ENCODE measurements at regions not wholly inside any gene's neighbourhood (a gene's known extent, or its start where the extent isn't known, plus 50 kb on each side); places are given as distances from the start of the nearest gene placed in this dataset.
"Not testable (repeated sequence)": the region's sequence is repeated elsewhere in the genome, so short reads cannot be mapped to it uniquely, and the experiment has no call there.

DNA sequence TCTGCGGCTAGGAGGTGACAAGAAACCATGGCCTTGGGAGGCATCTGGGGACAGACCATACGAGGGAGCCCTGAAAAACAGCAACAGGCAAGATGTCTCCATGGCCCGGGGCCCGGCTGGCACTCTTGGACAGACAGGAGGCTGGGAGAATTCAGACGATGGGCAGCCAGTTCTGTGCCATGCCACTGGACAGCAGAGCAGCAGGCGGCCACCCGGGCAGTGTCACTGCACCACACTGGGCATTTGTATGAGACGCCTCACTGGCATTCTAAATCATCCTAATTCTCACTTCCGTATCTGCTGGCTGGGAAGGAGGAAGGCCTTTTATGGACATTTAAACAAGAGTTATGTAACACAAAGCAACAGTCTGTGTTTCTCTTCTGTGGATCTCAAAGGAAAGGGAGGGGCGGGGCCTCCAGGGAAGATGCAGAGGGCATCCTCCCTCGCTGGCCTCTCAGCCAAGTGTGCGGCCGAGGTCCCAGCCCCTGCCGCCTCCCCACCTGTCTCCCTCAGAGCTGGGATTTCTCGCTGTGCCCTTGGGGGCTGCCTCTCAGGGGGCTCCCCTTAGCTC lies 350.3 kb downstream of the SHANK2 start:
- TF ChIP-seq EZH2phosphoT487 (IDR thresholded peaks at IDR 0.05) (no peak), EZH2 (IDR thresholded peaks at IDR 0.05) (no peak)
- TF ChIP-seq, protein P1, sequence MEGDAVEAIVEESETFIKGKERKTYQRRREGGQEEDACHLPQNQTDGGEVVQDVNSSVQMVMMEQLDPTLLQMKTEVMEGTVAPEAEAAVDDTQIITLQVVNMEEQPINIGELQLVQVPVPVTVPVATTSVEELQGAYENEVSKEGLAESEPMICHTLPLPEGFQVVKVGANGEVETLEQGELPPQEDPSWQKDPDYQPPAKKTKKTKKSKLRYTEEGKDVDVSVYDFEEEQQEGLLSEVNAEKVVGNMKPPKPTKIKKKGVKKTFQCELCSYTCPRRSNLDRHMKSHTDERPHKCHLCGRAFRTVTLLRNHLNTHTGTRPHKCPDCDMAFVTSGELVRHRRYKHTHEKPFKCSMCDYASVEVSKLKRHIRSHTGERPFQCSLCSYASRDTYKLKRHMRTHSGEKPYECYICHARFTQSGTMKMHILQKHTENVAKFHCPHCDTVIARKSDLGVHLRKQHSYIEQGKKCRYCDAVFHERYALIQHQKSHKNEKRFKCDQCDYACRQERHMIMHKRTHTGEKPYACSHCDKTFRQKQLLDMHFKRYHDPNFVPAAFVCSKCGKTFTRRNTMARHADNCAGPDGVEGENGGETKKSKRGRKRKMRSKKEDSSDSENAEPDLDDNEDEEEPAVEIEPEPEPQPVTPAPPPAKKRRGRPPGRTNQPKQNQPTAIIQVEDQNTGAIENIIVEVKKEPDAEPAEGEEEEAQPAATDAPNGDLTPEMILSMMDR (IDR thresholded peaks at IDR 0.05) = no peak
- Mint-ChIP-seq H3K27ac (no peak overlapping the region), H3K27me3 (ENCODE audit: insufficient read depth, low read depth) (peaks cover 9% of the 10 kb centered on the region), H3K9me3 (peaks cover 8% of the 10 kb centered on the region), H3K36me3 (no peaks in the 10 kb centered on the region), H3K4me1 (peaks cover 3% of the 10 kb centered on the region), H3K4me3 (no peak overlapping the region)
- Histone ChIP-seq H3K27ac (no peak overlapping the region), H3F3A (ENCODE audit: low read depth) (peaks cover 15% of the 10 kb centered on the region), H3K27me3 (no peaks in the 10 kb centered on the region), H2AFZ (replicated peaks) (no peak overlapping the region), H3K36me3 (no peaks in the 10 kb centered on the region), H3K4me3 (no peak overlapping the region), H3K9ac (no peak overlapping the region), H3K4me2 (no peak overlapping the region), H3K79me2 (ENCODE audit: low read depth) (no peaks in the 10 kb centered on the region), H3K4me1 (peaks cover 31% of the 10 kb centered on the region), H4K20me1 (ENCODE audit: low read depth) (no peaks in the 10 kb centered on the region), H3K9me3 (ENCODE audit: low read depth) (peaks cover 6% of the 10 kb centered on the region)
- DNase-seq (ENCODE audit: low spot score) = no peak

GRCh38 chr11:70903229-70903628 lies 349.1 kb downstream of the SHANK2 start:
- not testable (repeated sequence) for H3K4me1 Mint-ChIP-seq, H3K27ac Mint-ChIP-seq

GRCh38 chr11:70906101-70906500 lies 346.3 kb downstream of the SHANK2 start:
- Histone ChIP-seq H3K79me2 (ENCODE audit: low read depth) (no peaks in the 10 kb centered on the region), H3K4me2 (no peak overlapping the region), H3K9ac (no peak overlapping the region), H3K9me3 (ENCODE audit: low read depth) (no peaks in the 10 kb centered on the region), H3K4me3 (no peak overlapping the region), H3K36me3 (no peaks in the 10 kb centered on the region), H3K27ac (peak overlapping the region; percentile 37), H3F3A (ENCODE audit: low read depth) (peaks cover 10% of the 10 kb centered on the region), H2AFZ (replicated peaks) (no peak overlapping the region), H3K27me3 (no peaks in the 10 kb centered on the region), H4K20me1 (ENCODE audit: low read depth) (no peaks in the 10 kb centered on the region), H3K4me1 (peaks cover 22% of the 10 kb centered on the region)
- H3K27ac Mint-ChIP-seq = no peak overlapping the region
- TF ChIP-seq, protein P1 (IDR thresholded peaks at IDR 0.05) = no peak
- TF ChIP-seq EZH2phosphoT487 (IDR thresholded peaks at IDR 0.05) (no peak), EZH2 (IDR thresholded peaks at IDR 0.05) (no peak)
- H3K4me1 Mint-ChIP-seq = peaks cover 3% of the 10 kb centered on the region
- peaks cover 5% of the 10 kb centered on the region for H3K27me3 Mint-ChIP-seq (ENCODE audit: insufficient read depth, low read depth)
- H3K36me3 Mint-ChIP-seq = no peaks in the 10 kb centered on the region
- H3K9me3 Mint-ChIP-seq = peaks cover 3% of the 10 kb centered on the region
- no peak for DNase-seq (ENCODE audit: low spot score)
- H3K4me3 Mint-ChIP-seq = no peak overlapping the region

More at GRCh38 chr11:70903229-70903628, 349.1 kb downstream of the SHANK2 start:
- Histone ChIP-seq H3F3A (ENCODE audit: low read depth) (peaks cover 15% of the 10 kb centered on the region), H3K4me1 (peaks cover 33% of the 10 kb centered on the region)
- H3K4me2 ChIP-seq; H2AFZ ChIP-seq (replicated peaks); H3K36me3 ChIP-seq; DNase-seq (ENCODE audit: low spot score); H3K9me3 Mint-ChIP-seq; H3K27ac ChIP-seq; H3K27me3 ChIP-seq; H3K4me3 Mint-ChIP-seq; H3K79me2 ChIP-seq (ENCODE audit: low read depth); H3K36me3 Mint-ChIP-seq; H3K4me3 ChIP-seq; H3K9ac ChIP-seq; H3K27me3 Mint-ChIP-seq (ENCODE audit: insufficient read depth, low read depth); H3K9me3 ChIP-seq (ENCODE audit: low read depth); H4K20me1 ChIP-seq (ENCODE audit: low read depth): not testable (repeated sequence)

GRCh38 chr11:70908223-70908622 lies 344.2 kb downstream of the SHANK2 start:
- no peaks in the 10 kb centered on the region for H3K79me2 ChIP-seq (ENCODE audit: low read depth)
- no peak overlapping the region for H3K4me2 ChIP-seq
- no peaks in the 10 kb centered on the region for H4K20me1 ChIP-seq (ENCODE audit: low read depth)
- no peak overlapping the region for H2AFZ ChIP-seq (replicated peaks)
- no peak overlapping the region for H3K27ac Mint-ChIP-seq
- H3F3A ChIP-seq (ENCODE audit: low read depth) = peaks cover 17% of the 10 kb centered on the region
- no peaks in the 10 kb centered on the region for H3K36me3 Mint-ChIP-seq
- H3K4me1 ChIP-seq = peaks cover 23% of the 10 kb centered on the region
- no peaks in the 10 kb centered on the region for H3K36me3 ChIP-seq
- no peak overlapping the region for H3K4me3 ChIP-seq
- no peak for DNase-seq (ENCODE audit: low spot score)
- H3K4me1 Mint-ChIP-seq = peaks cover 4% of the 10 kb centered on the region
- peaks cover 3% of the 10 kb centered on the region for H3K9me3 Mint-ChIP-seq
- H3K9ac ChIP-seq = no peak overlapping the region
- no peak overlapping the region for H3K4me3 Mint-ChIP-seq
- H3K27me3 ChIP-seq = no peaks in the 10 kb centered on the region
- no peaks in the 10 kb centered on the region for H3K9me3 ChIP-seq (ENCODE audit: low read depth)
- no peak overlapping the region for H3K27ac ChIP-seq
- TF ChIP-seq EZH2phosphoT487 (IDR thresholded peaks at IDR 0.05) (no peak), EZH2 (IDR thresholded peaks at IDR 0.05) (no peak)
- TF ChIP-seq, protein P1 (IDR thresholded peaks at IDR 0.05) = no peak
- H3K27me3 Mint-ChIP-seq (ENCODE audit: insufficient read depth, low read depth) = peaks cover 6% of the 10 kb centered on the region

Data from neural progenitor cell (in vitro differentiated cells).